HPDE6-E6E7 (cell line): ENCODE measurements at regions not wholly inside any gene's neighbourhood (a gene's known extent, or its start where the extent isn't known, plus 50 kb on each side); places are given as distances from the start of the nearest gene placed in this dataset.

Experiments used
- DNase-seq: peaks from one replicate; pipeline ENCODE4 v3.0.0; 2011; ENCODE audit warnings: missing footprints; ENCODE audit errors: extremely low spot score

- DNase-seq = no peak
Observed at GRCh38 chr3:177673112-177673914, 476.0 kb upstream of the TBL1XR1 start.

DNA sequence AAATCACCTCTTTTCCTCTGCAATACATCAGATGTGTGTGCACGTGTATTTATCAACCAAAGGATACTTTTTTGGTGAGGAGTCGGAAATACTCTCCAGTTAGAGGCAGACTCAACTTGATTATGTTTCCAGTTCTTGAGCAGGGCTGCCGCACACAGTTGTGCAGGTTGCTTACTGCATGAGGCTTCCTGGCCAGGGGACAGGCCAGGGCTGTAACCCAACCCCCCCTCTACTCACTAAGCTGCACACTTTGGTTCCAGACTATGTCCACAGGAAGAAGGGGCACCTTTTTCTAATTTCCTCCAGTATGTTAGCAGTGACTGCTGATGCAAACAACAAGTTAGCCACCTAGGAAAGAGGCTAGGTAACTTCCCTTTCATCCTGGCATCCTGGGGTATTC lies 476.9 kb upstream of the TBL1XR1 start:
- no peak for DNase-seq

GRCh38 chr3:177676148-177676547 lies 478.9 kb upstream of the TBL1XR1 start:
- no peak for DNase-seq

DNA sequence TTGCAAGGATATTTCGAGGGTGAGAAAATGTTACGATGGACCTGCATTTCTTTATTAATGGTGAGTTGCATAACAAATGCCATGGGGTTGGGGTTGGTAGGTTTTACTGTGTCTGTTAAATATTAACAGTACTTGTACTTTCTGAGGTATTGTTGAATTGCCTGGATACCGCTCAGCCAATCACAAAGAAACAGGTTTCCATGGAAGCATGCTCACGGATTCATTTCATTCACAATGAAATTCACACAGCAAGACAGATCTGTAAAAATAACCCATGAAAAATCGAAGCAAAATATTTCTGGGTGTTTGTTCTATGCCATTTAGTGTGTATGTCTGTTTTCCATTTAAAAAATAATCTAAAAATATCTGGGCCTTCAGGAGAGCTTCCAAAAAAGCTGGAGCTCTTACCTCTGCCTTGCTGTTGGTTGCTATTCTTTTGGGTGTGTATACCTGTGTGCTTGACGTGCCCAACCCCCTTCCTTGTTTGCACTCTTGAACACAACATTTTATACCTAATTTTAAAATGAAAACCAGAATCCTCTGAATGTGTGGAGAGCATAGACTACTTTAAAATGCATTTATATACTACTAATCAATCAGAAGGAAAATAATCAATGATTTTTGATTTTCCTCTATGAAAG lies 479.8 kb upstream of the TBL1XR1 start:
- DNase-seq = peak; percentile 11

GRCh38 chr3:177679568-177680471 lies 482.5 kb upstream of the TBL1XR1 start:
- DNase-seq = no peak

- peak; percentile 25 for DNase-seq
Observed at GRCh38 chr3:177680472-177680821, 483.2 kb upstream of the TBL1XR1 start.

GRCh38 chr3:177681156-177681555 lies 483.9 kb upstream of the TBL1XR1 start:
- DNase-seq = no peak

- DNase-seq = no peak
Observed at GRCh38 chr3:177681852-177682251, 484.6 kb upstream of the TBL1XR1 start.

DNA sequence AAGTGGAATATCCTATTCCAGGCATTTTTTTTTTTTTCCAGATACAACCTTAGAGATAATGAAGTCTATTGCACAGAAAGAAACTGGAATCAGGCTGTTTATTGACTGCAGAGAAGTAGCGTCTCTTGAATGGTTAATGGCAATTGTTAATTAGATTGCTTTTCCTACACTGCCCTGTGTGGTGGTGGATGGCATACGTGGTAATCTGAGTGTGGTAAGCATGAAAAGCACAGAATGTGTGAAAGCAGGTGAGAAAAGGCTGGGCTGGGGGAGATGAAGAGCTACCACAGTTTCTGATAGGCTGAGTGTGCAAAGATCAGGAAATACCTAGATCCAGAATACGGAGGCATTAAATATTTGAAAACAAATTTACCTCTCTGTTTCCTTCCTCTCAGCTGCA lies 486.3 kb upstream of the TBL1XR1 start:
- DNase-seq = no peak

GRCh38 chr3:177686671-177687070 lies 489.4 kb upstream of the TBL1XR1 start:
- no peak for DNase-seq

- DNase-seq = no peak
Observed at GRCh38 chr3:177687291-177687690, 490.0 kb upstream of the TBL1XR1 start.

GRCh38 chr3:177688152-177688551 lies 490.9 kb upstream of the TBL1XR1 start:
- DNase-seq = no peak

DNA sequence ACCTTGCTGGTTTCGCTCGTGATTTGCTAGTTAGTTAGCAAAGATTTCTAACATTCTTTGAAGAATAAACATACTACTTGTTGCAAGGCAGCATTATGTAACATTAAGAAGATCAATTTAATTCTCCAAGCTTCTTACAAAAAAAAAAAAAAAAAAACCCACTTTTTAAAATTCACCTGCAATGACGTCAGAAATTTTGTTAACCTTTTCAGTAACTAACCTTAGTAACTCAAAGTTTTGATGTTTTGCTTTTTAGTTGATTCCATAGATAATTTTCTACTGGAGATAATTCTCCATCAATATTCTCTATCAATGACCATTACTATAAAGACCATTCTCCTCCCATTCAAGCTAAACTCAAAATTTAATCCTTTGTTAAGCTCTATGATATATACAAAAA lies 491.8 kb upstream of the TBL1XR1 start:
- no peak for DNase-seq

DNA sequence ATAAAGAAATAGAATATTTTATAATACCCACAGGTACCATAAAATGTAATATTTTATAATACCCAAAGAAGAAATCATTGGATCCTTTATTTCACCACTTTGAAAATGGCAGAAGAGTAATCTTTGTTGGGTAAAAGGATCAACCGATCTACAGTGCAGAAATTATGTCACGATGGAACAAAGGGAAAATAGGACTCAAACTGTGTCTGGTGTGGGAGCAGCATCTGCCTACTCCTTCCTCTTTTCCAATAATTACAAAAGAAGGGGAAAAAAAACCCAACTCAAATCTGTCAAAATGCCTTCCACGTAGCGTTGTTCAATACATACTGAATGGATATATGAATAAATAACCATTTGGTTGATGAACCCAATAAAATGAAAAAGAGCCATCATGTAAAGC lies 492.6 kb upstream of the TBL1XR1 start:
- DNase-seq = no peak

DNA sequence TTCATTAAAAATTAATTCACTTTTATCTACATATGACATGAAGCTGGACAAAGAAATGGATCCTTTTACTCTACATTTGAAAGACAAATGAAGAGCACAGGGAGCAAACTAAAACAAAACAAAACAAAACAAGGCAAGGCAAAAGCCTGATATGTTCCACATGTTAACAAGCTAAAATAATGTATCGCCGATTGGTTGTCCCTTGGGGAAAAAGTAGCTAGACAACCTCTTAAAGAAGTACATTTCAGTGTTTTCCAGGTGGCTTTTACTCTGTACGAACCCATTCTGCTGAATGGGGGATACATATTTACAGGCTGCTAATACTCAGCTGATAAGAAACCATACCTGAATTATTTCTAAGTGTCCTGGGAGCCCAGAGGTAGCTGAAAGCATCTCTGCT lies 493.0 kb upstream of the TBL1XR1 start:
- no peak for DNase-seq

GRCh38 chr3:177692304-177692975 lies 495.2 kb upstream of the TBL1XR1 start:
- no peak for DNase-seq

- no peak for DNase-seq
Observed at GRCh38 chr3:177693616-177694264, 496.5 kb upstream of the TBL1XR1 start.

DNA sequence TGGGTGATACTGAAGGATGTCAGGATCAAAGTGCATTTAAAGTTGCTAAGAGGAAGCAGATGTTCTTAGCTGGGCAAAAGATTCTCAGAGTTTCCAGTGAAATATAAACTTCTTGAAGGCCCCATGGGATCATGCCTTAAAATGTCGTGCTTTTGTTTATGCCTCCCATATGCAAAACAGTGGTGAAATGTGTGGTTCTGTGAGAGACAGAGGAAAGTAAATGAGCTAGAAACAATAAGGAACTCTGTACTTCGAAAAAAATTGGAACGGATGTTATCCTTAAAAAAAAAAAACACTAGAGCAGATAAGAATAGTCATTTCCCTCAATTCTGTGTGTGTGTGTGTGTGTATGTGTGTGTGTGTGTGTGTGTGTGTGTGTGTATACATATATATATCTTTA lies 497.0 kb upstream of the TBL1XR1 start:
- no peak for DNase-seq

GRCh38 chr3:177694951-177695350 lies 497.7 kb upstream of the TBL1XR1 start:
- DNase-seq = no peak

DNA sequence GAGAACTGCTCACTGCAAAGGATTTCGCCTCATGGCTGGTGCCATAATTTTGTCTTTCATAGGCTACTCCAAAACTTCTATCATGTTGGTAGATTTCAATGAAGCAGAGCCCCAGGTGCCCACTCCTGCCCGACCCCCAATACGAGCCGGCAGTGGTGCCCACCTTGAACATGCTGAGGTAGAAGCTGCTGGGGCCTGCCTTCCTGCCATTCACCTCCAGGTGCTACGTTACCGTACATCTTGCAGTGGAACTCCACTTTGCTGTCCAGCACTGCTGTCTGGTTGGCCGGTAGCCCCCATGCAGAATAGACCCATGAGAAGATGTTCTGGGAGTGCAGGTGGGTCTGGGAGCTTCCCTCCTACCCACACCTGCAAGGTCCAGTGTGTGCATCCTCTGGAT lies 502.8 kb upstream of the TBL1XR1 start:
- no peak for DNase-seq

DNA sequence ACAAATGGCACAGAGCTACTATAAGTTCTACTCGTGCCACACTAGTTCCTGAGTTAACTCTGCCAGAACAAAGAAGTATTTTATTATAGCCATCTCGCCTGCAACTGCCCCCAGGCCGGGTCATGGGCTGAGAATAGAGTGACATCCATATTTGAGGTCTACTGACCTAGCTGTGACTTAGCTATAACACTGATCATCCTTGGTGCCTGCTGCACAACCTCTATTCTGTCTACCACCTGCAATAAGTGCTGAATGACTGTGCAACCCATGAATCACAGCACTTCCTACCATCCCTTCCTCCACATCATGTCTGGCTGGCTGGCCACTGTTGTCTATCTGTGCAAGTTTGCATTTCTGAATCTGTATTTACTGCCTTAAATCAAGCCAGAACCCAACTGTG lies 506.5 kb upstream of the TBL1XR1 start:
- DNase-seq = peak; percentile 34
